Keratinocyte (primary cell): ENCODE measurements at regions not wholly inside any gene's neighbourhood (a gene's known extent, or its start where the extent isn't known, plus 50 kb on each side); places are given as distances from the start of the nearest gene placed in this dataset.

Source experiments
- DNase-seq: peaks from one replicate; pipeline ENCODE4 v3.0.0-alpha.2; 2011; ENCODE audit warnings: low read depth, missing footprints, low spot score
- FAIRE-seq: peaks from 2 replicates; lab custom pipeline; 2011; peaks lifted over from hg19 to GRCh38; lab: Jason Lieb, UNC
- H2AFZ ChIP-seq: 2 replicates; pipeline ENCODE4 v1.6.0; 2012; ENCODE audit warnings: low read length, control low read depth, inconsistent platforms; ENCODE audit not compliant: control insufficient read depth
- H3K27ac ChIP-seq: 2 replicates; pipeline ENCODE4 v1.5.1; 2011; ENCODE audit warnings: low read length; ENCODE audit not compliant: control insufficient read depth, insufficient read depth
- H3K27me3 ChIP-seq: 3 replicates; pipeline ENCODE4 v1.6.0; 2011; ENCODE audit warnings: low read length; ENCODE audit not compliant: control insufficient read depth, insufficient read depth; ENCODE audit errors: extremely low read depth
- H3K36me3 ChIP-seq, 2 experiments: 2 replicates in 1 of 2; 3 replicates in 1 of 2; pipeline ENCODE4 v1.5.1; 2011; ENCODE audit warnings: low read length in 2 of 2, mild to moderate bottlenecking in 1 of 2; ENCODE audit not compliant: control insufficient read depth in 2 of 2, insufficient read depth in 2 of 2; ENCODE audit errors: extremely low read depth in 1 of 2
- H3K4me1 ChIP-seq: 3 replicates; pipeline ENCODE4 v1.5.1; 2011; ENCODE audit warnings: low read length; ENCODE audit not compliant: control insufficient read depth, insufficient read depth; ENCODE audit errors: extremely low read depth
- H3K4me2 ChIP-seq: 3 replicates; pipeline ENCODE4 v1.6.0; 2011; ENCODE audit warnings: low read depth, low read length; ENCODE audit not compliant: control insufficient read depth, insufficient read depth; ENCODE audit errors: extremely low read depth
- H3K4me3 ChIP-seq, 3 experiments: fragments of 200-600 bp in 1 of 3; sonication (generic) in 1 of 3; 2 replicates in 2 of 3; 3 replicates in 1 of 3; pipeline ENCODE4 v1.5.1; 2011 to 2016; ENCODE audit warnings: low read length in 3 of 3, mild to moderate bottlenecking in 3 of 3, control low read depth in 2 of 3, inconsistent platforms in 1 of 3, low read depth in 1 of 3, mixed read lengths in 1 of 3, mixed run types in 1 of 3, moderate library complexity in 1 of 3; ENCODE audit not compliant: control insufficient read depth in 2 of 3, insufficient read depth in 2 of 3; ENCODE audit errors: extremely low read depth in 1 of 3
- H3K79me2 ChIP-seq: 2 replicates; pipeline ENCODE4 v1.6.0; 2012; ENCODE audit warnings: low read length; ENCODE audit not compliant: control insufficient read depth, insufficient read depth
- H3K9ac ChIP-seq: 3 replicates; pipeline ENCODE4 v1.6.0; 2011; ENCODE audit warnings: low read length; ENCODE audit not compliant: control insufficient read depth, insufficient read depth; ENCODE audit errors: extremely low read depth
- H3K9me1 ChIP-seq: 3 replicates; pipeline ENCODE4 v1.6.0; 2011; ENCODE audit warnings: low read length; ENCODE audit not compliant: control insufficient read depth, insufficient read depth; ENCODE audit errors: extremely low read depth
- H3K9me3 ChIP-seq: 2 replicates; pipeline ENCODE4 v1.5.1; 2012; ENCODE audit warnings: low read depth, low read length; ENCODE audit not compliant: control insufficient read depth
- H4K20me1 ChIP-seq: 3 replicates; pipeline ENCODE4 v1.6.0; 2011; ENCODE audit warnings: low read length; ENCODE audit not compliant: control insufficient read depth, insufficient read depth; ENCODE audit errors: extremely low read depth
- CTCF ChIP-seq, 3 experiments: IDR thresholded peaks in 1 of 3; conservative IDR thresholded peaks in 1 of 3; optimal IDR thresholded peaks in 1 of 3; 2 replicates in 2 of 3; 3 replicates in 1 of 3; pipeline versions ENCODE3 to v1.5.1; 2011; ENCODE audit warnings: low read length in 3 of 3, mild to moderate bottlenecking in 3 of 3, moderate library complexity in 2 of 3, control low read depth in 1 of 3, inconsistent platforms in 1 of 3; ENCODE audit not compliant: insufficient read depth in 2 of 3; ENCODE audit errors: extremely low read depth in 1 of 3
- EZH2 ChIP-seq: IDR thresholded peaks from one replicate; pipeline ENCODE4 v1.6.1; 2012; ENCODE audit warnings: inconsistent platforms, mild to moderate bottlenecking, low read length, moderate library complexity
- dilution Hi-C: fragments of 300-500 bp; cut with MboI; formaldehyde crosslinking; loops from one replicate; pipeline ENCODE4 v1.7.0; 2020; ENCODE audit warnings: low sequenced_read_pairs; ENCODE audit not compliant: extremely low pct_ligation_motif_present

GRCh38 chr5:124822647-124823046, 76.2 kb upstream of the ZNF608 start:
- Histone ChIP-seq H4K20me1 (no peaks in the 10 kb centered on the region), H3K4me1 (peaks cover 3% of the 10 kb centered on the region), H3K9ac (no peak overlapping the region), H3K27me3 (no peaks in the 10 kb centered on the region), H2AFZ (no peak overlapping the region), H3K27ac (no peak overlapping the region), H3K9me1 (no peaks in the 10 kb centered on the region), H3K4me3 (no peak overlapping the region), H3K4me2 (no peak overlapping the region), H3K9me3 (no peaks in the 10 kb centered on the region), H3K79me2 (no peaks in the 10 kb centered on the region), H3K36me3 (no peaks in the 10 kb centered on the region)
- no peak for TF ChIP-seq CTCF (optimal IDR thresholded peaks at IDR 0.05 in 1 of 3, IDR thresholded peaks at IDR 0.05 in 1 of 3, conservative IDR thresholded peaks at IDR 0.05 in 1 of 3; ENCODE audit: extremely low read depth in 1 of 3, insufficient read depth in 2 of 3, low read length in 3 of 3)
- no peak for TF ChIP-seq EZH2
- DNase-seq = no peak
- FAIRE-seq = no peak
- dilution Hi-C loops = no loop called here

GRCh38 chr5:124823380-124823779, 76.9 kb upstream of the ZNF608 start:
- Histone ChIP-seq H3K36me3 (no peaks in the 10 kb centered on the region), H3K9me3 (no peaks in the 10 kb centered on the region), H4K20me1 (no peaks in the 10 kb centered on the region), H2AFZ (no peak overlapping the region), H3K79me2 (no peaks in the 10 kb centered on the region), H3K4me3 (no peak overlapping the region), H3K4me1 (peaks cover 3% of the 10 kb centered on the region), H3K4me2 (no peak overlapping the region), H3K9me1 (no peaks in the 10 kb centered on the region), H3K27me3 (no peaks in the 10 kb centered on the region), H3K27ac (no peak overlapping the region), H3K9ac (no peak overlapping the region)
- dilution Hi-C loops = no loop called here
- no peak for FAIRE-seq
- no peak for TF ChIP-seq EZH2
- TF ChIP-seq CTCF (optimal IDR thresholded peaks at IDR 0.05 in 1 of 3, IDR thresholded peaks at IDR 0.05 in 1 of 3, conservative IDR thresholded peaks at IDR 0.05 in 1 of 3; ENCODE audit: extremely low read depth in 1 of 3, insufficient read depth in 2 of 3, low read length in 3 of 3) = no peak
- DNase-seq = no peak
